NT2/D1 (cell line): ENCODE measurements at regions not wholly inside any gene's neighbourhood (a gene's known extent, or its start where the extent isn't known, plus 50 kb on each side); places are given as distances from the start of the nearest gene placed in this dataset.

Experiments used
- YY1 ChIP-seq: IDR thresholded peaks from 2 replicates; pipeline ENCODE4 v1.6.1; 2011; ENCODE audit not compliant: insufficient read length, insufficient read depth
- ZNF274 ChIP-seq: IDR thresholded peaks from 2 replicates; pipeline ENCODE4 v1.6.1; 2011; ENCODE audit warnings: mild to moderate bottlenecking, low read depth, low read length

GRCh38 chr10:131689954-131690757, 210.7 kb upstream of the PPP2R2D start:
- no peak for TF ChIP-seq YY1
- TF ChIP-seq ZNF274, result no peak
